ENCODE measurements at regions not wholly inside any gene's neighbourhood (a gene's known extent, or its start where the extent isn't known, plus 50 kb on each side); places are given as distances from the start of the nearest gene placed in this dataset.

- TF ChIP-seq CTCF (IDR thresholded peaks at IDR 0.05), result no peak
- TF ChIP-seq POLR2AphosphoS5 (IDR thresholded peaks at IDR 0.05; ENCODE audit: low read depth, low read length), result no peak
These were observed 761.6 kb upstream of the RGS18 start for GRCh38 chr1:191396622-191397021.
